HEK293 (cell line): ENCODE measurements at regions not wholly inside any gene's neighbourhood (a gene's known extent, or its start where the extent isn't known, plus 50 kb on each side); places are given as distances from the start of the nearest gene placed in this dataset.

Source experiments
- CTCF ChIA-PET: fragments of 350-600 bp; formaldehyde crosslinking; extraction: SDS; loops from one replicate; lab custom pipeline; 2021; ENCODE audit warnings: antibody characterized with exemption; lab: Yijun Ruan, JAX
- POLR2A ChIA-PET: fragments of 300-600 bp; formaldehyde crosslinking; extraction: SDS; loops from one replicate; lab custom pipeline; 2020; ENCODE audit warnings: antibody characterized with exemption, inconsistent platforms; lab: Yijun Ruan, JAX
- H3K27ac ChIP-seq: fragments of 200-500 bp; sonication (Bioruptor generic); 2 replicates; pipeline ENCODE4 v1.5.1; 2014; ENCODE audit warnings: low read depth, low read length, control low read depth, inconsistent platforms; ENCODE audit errors: extremely low read depth
- H3K36me3 ChIP-seq, 2 experiments: fragments of 200-500 bp in 1 of 2; sonication (Bioruptor generic) in 1 of 2; 1 replicate in 1 of 2; 2 replicates in 1 of 2; pipeline ENCODE4 v1.5.1; 2014 to 2017; ENCODE audit warnings: inconsistent platforms in 2 of 2, low read length in 2 of 2; ENCODE audit not compliant: control insufficient read depth in 2 of 2, insufficient read depth in 1 of 2
- H3K4me1 ChIP-seq: fragments of 200-500 bp; sonication (Bioruptor generic); 2 replicates; pipeline ENCODE4 v1.5.1; 2014; ENCODE audit warnings: mild to moderate bottlenecking, low read length, inconsistent platforms; ENCODE audit not compliant: control insufficient read depth, insufficient read depth
- H3K4me3 ChIP-seq: 2 replicates; pipeline ENCODE4 v1.5.1; 2011; ENCODE audit warnings: low read depth, mild to moderate bottlenecking, control low read depth, low read length, moderate library complexity
- H3K9me3 ChIP-seq: fragments of 200-500 bp; sonication (Bioruptor generic); 2 replicates; pipeline ENCODE4 v1.5.1; 2014; ENCODE audit warnings: low read depth, low read length, inconsistent platforms; ENCODE audit not compliant: control insufficient read depth, insufficient read depth
- BCL11A ChIP-seq: fragments of 450-650 bp; formaldehyde crosslinking; IDR thresholded peaks from 2 replicates; pipeline ENCODE4 v1.5.1; 2016; ENCODE audit warnings: low read depth, missing biosample characterization, missing genetic modification characterization
- KLF7 ChIP-seq: fragments of 450-650 bp; formaldehyde crosslinking; IDR thresholded peaks from 2 replicates; pipeline ENCODE4 v1.5.1; 2016; ENCODE audit warnings: missing biosample characterization, missing genetic modification characterization, borderline replicate concordance
- ZBTB20 ChIP-seq: fragments of 450-650 bp; formaldehyde crosslinking; IDR thresholded peaks from 2 replicates; pipeline ENCODE4 v1.5.1; 2016; ENCODE audit warnings: missing biosample characterization, missing genetic modification characterization
- ZBTB7A ChIP-seq: fragments of 450-650 bp; formaldehyde crosslinking; IDR thresholded peaks from 2 replicates; pipeline ENCODE4 v1.5.1; 2016; ENCODE audit warnings: low read depth, missing biosample characterization, missing genetic modification characterization
- ZNF10 ChIP-seq: fragments of 450-650 bp; formaldehyde crosslinking; IDR thresholded peaks from 2 replicates; pipeline ENCODE4 v1.5.1; 2017; ENCODE audit warnings: missing biosample characterization, missing genetic modification characterization
- ZNF16 ChIP-seq: fragments of 450-650 bp; formaldehyde crosslinking; IDR thresholded peaks from 2 replicates; pipeline ENCODE4 v1.5.1; 2016; ENCODE audit warnings: low read depth, missing biosample characterization, missing genetic modification characterization
- ZNF184 ChIP-seq: fragments of 450-650 bp; IDR thresholded peaks from 2 replicates; pipeline ENCODE4 v1.5.1; 2018; ENCODE audit warnings: missing biosample characterization, mild to moderate bottlenecking, missing genetic modification characterization
- ZNF19 ChIP-seq: fragments of 450-650 bp; formaldehyde crosslinking; IDR thresholded peaks from 2 replicates; pipeline ENCODE4; 2016; ENCODE audit warnings: missing biosample characterization, missing genetic modification characterization, low read depth
- ZNF274 ChIP-seq, 2 experiments: fragments of 200-500 bp in 1 of 2; fragments of 450-650 bp in 1 of 2; sonication (Bioruptor generic) in 1 of 2; formaldehyde crosslinking in 1 of 2; IDR thresholded peaks; 2 replicates each; pipeline versions ENCODE4 v1.5.1 to v1.6.1; 2014 to 2016; ENCODE audit warnings: borderline replicate concordance in 1 of 2, inconsistent platforms in 1 of 2, low read length in 1 of 2, missing biosample characterization in 1 of 2, missing genetic modification characterization in 1 of 2
- ZNF350 ChIP-seq: fragments of 450-650 bp; formaldehyde crosslinking; IDR thresholded peaks from 2 replicates; pipeline ENCODE4 v1.5.0; 2017; ENCODE audit warnings: missing biosample characterization, mild to moderate bottlenecking, missing genetic modification characterization
- ZNF354C ChIP-seq: fragments of 450-650 bp; formaldehyde crosslinking; IDR thresholded peaks from 2 replicates; pipeline ENCODE4 v1.5.1; 2016; ENCODE audit warnings: missing biosample characterization, missing genetic modification characterization, low read depth, borderline replicate concordance
- ZNF366 ChIP-seq: fragments of 450-650 bp; formaldehyde crosslinking; conservative IDR thresholded peaks from 2 replicates; pipeline ENCODE4 v1.5.1; 2016; ENCODE audit warnings: missing biosample characterization, missing genetic modification characterization
- ZNF398 ChIP-seq: fragments of 450-650 bp; formaldehyde crosslinking; IDR thresholded peaks from 2 replicates; pipeline ENCODE4 v1.5.1; 2017; ENCODE audit warnings: missing biosample characterization, missing genetic modification characterization
- ZNF585B ChIP-seq: fragments of 450-650 bp; formaldehyde crosslinking; IDR thresholded peaks from 2 replicates; pipeline ENCODE4 v1.5.1; 2016; ENCODE audit warnings: missing biosample characterization, missing genetic modification characterization
- ZNF629 ChIP-seq: fragments of 450-650 bp; formaldehyde crosslinking; IDR thresholded peaks from 2 replicates; pipeline ENCODE4 v1.5.1; 2017; ENCODE audit warnings: missing biosample characterization, missing genetic modification characterization
- ZNF701 ChIP-seq: fragments of 450-650 bp; formaldehyde crosslinking; IDR thresholded peaks from 2 replicates; pipeline ENCODE4 v1.5.1; 2016; ENCODE audit warnings: missing biosample characterization, missing genetic modification characterization
- ZNF76 ChIP-seq: fragments of 450-650 bp; formaldehyde crosslinking; IDR thresholded peaks from 2 replicates; pipeline ENCODE4; 2016; ENCODE audit warnings: low read depth, missing biosample characterization, missing genetic modification characterization, borderline replicate concordance
- ZSCAN16 ChIP-seq: fragments of 450-650 bp; formaldehyde crosslinking; IDR thresholded peaks from 2 replicates; pipeline ENCODE4 v1.5.1; 2016; ENCODE audit warnings: missing biosample characterization, missing genetic modification characterization
- ZXDB ChIP-seq: fragments of 450-650 bp; formaldehyde crosslinking; IDR thresholded peaks from 2 replicates; pipeline ENCODE4 v1.5.1; 2016; ENCODE audit warnings: missing biosample characterization, missing genetic modification characterization
- TF ChIP-seq, protein P1 (sequence below): fragments of 450-650 bp; formaldehyde crosslinking; IDR thresholded peaks from 2 replicates; pipeline ENCODE4 v1.5.1; 2017; ENCODE audit warnings: missing biosample characterization, missing genetic modification characterization
- TF ChIP-seq, protein P2 (sequence below): fragments of 450-650 bp; formaldehyde crosslinking; IDR thresholded peaks from 2 replicates; pipeline ENCODE4 v1.5.1; 2016; ENCODE audit warnings: missing biosample characterization, missing genetic modification characterization
- TF ChIP-seq, protein P3 (sequence below): fragments of 450-650 bp; formaldehyde crosslinking; IDR thresholded peaks from 2 replicates; pipeline ENCODE4 v1.5.1; 2016; ENCODE audit warnings: missing biosample characterization, missing genetic modification characterization

GRCh38 chr3:70621451-70621850 is 309.0 kb upstream of the MDFIC2 start:
- H3K4me1 ChIP-seq, result no peaks in the 10 kb centered on the region
- no peak overlapping the region for H3K4me3 ChIP-seq
- H3K9me3 ChIP-seq, result no peaks in the 10 kb centered on the region
- ChIA-PET CTCF (interaction anchor here (0.9 kb wide), 1 partner anchor 72 kb away, joined by 3 read pairs; no protein-coding TSS in a partner anchor), POLR2A (no interaction called here)
- H3K36me3 ChIP-seq, result no peaks in the 10 kb centered on the region
- no peak overlapping the region for H3K27ac ChIP-seq
- TF ChIP-seq ZNF184 (tag by site-specific recombination) (no peak), ZNF350 (tag by site-specific recombination) (no peak), ZNF16 (tag by site-specific recombination) (no peak), ZNF19 (no peak), ZBTB20 (tag by site-specific recombination) (no peak), ZNF76 (tag by site-specific recombination) (no peak), ZNF629 (tag by site-specific recombination) (no peak), ZNF366 (tag by site-specific recombination) (no peak), ZXDB (tag by site-specific recombination) (no peak), ZNF585B (tag by site-specific recombination) (no peak), ZNF398 (tag by site-specific recombination) (no peak), ZSCAN16 (tag by site-specific recombination) (no peak)
- TF ChIP-seq, protein P1, sequence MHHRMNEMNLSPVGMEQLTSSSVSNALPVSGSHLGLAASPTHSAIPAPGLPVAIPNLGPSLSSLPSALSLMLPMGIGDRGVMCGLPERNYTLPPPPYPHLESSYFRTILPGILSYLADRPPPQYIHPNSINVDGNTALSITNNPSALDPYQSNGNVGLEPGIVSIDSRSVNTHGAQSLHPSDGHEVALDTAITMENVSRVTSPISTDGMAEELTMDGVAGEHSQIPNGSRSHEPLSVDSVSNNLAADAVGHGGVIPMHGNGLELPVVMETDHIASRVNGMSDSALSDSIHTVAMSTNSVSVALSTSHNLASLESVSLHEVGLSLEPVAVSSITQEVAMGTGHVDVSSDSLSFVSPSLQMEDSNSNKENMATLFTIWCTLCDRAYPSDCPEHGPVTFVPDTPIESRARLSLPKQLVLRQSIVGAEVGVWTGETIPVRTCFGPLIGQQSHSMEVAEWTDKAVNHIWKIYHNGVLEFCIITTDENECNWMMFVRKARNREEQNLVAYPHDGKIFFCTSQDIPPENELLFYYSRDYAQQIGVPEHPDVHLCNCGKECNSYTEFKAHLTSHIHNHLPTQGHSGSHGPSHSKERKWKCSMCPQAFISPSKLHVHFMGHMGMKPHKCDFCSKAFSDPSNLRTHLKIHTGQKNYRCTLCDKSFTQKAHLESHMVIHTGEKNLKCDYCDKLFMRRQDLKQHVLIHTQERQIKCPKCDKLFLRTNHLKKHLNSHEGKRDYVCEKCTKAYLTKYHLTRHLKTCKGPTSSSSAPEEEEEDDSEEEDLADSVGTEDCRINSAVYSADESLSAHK (tag by site-specific recombination), result no peak
- TF ChIP-seq, protein P2, sequence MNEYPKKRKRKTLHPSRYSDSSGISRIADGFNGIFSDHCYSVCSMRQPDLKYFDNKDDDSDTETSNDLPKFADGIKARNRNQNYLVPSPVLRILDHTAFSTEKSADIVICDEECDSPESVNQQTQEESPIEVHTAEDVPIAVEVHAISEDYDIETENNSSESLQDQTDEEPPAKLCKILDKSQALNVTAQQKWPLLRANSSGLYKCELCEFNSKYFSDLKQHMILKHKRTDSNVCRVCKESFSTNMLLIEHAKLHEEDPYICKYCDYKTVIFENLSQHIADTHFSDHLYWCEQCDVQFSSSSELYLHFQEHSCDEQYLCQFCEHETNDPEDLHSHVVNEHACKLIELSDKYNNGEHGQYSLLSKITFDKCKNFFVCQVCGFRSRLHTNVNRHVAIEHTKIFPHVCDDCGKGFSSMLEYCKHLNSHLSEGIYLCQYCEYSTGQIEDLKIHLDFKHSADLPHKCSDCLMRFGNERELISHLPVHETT (tag by site-specific recombination), result no peak

DNA sequence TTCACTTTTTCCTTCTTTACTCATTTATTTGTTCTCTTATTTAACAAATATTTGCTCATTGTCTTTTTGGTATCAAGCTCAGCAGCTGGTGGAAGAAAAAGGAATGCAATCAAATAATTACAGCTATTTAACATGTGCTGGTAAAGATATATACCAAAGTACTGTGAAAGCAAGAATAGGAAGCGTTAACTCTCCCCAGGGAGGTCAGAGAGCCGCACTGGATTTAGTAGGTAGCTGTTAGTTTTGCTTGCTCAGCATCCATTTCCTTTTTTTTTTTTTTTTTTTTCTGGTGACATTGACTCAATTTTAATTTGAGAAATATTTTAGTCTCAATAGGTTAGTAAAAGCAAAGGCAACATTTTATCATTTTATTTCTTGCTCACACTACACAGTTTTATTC is 308.5 kb upstream of the MDFIC2 start:
- Histone ChIP-seq H3K4me3 (no peak overlapping the region), H3K36me3 (no peaks in the 10 kb centered on the region), H3K27ac (no peak overlapping the region), H3K9me3 (no peaks in the 10 kb centered on the region), H3K4me1 (no peaks in the 10 kb centered on the region)
- CTCF ChIA-PET, result interaction anchor here (0.9 kb wide), 1 partner anchor 72 kb away, joined by 3 read pairs; no protein-coding TSS in a partner anchor
- TF ChIP-seq ZBTB7A (no peak), BCL11A (tag by site-specific recombination) (no peak), KLF7 (no peak), ZNF274 (IDR thresholded peaks at IDR 0.05; ENCODE audit: low read length) (no peak), ZNF274 (tag by site-specific recombination; IDR thresholded peaks at IDR 0.05; ENCODE audit: borderline replicate concordance) (no peak), ZNF701 (no peak), ZNF354C (tag by site-specific recombination) (no peak), ZNF76 (tag by site-specific recombination) (no peak), ZNF10 (tag by site-specific recombination) (no peak)
- TF ChIP-seq, protein P3, sequence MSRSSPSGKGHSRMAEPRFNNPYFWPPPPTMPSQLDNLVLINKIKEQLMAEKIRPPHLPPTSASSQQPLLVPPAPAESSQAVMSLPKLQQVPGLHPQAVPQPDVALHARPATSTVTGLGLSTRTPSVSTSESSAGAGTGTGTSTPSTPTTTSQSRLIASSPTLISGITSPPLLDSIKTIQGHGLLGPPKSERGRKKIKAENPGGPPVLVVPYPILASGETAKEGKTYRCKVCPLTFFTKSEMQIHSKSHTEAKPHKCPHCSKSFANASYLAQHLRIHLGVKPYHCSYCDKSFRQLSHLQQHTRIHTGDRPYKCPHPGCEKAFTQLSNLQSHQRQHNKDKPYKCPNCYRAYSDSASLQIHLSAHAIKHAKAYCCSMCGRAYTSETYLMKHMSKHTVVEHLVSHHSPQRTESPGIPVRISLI (tag by site-specific recombination), result no peak
- POLR2A ChIA-PET, result no interaction called here
